ENCODE measurements at regions not wholly inside any gene's neighbourhood (a gene's known extent, or its start where the extent isn't known, plus 50 kb on each side); places are given as distances from the start of the nearest gene placed in this dataset.

- TF ChIP-seq CTCF (IDR thresholded peaks at IDR 0.05) (peak in 1 of 3 experiments; percentile 31), POLR2A (IDR thresholded peaks at IDR 0.05) (no peak)
These were observed 611.2 kb upstream of the ADGRL4 start for GRCh38 chr1:79617777-79618176.
